Stimulated activated CD4-positive, alpha-beta T cell treated with anti-CD3 and anti-CD28 coated beads, TNF-alpha, amount 100 ng/mL, for 48 hours (primary cell): ENCODE measurements at regions not wholly inside any gene's neighbourhood (a gene's known extent, or its start where the extent isn't known, plus 50 kb on each side); places are given as distances from the start of the nearest gene placed in this dataset.
"Not testable (repeated sequence)": the region's sequence is repeated elsewhere in the genome, so short reads cannot be mapped to it uniquely, and the experiment has no call there.

Experiments used
- DNase-seq, 3 donors: peaks; one replicate each; pipeline ENCODE4 v3.0.0-alpha.2; 2020; ENCODE audit warnings: low read depth in 3 of 3

DNA sequence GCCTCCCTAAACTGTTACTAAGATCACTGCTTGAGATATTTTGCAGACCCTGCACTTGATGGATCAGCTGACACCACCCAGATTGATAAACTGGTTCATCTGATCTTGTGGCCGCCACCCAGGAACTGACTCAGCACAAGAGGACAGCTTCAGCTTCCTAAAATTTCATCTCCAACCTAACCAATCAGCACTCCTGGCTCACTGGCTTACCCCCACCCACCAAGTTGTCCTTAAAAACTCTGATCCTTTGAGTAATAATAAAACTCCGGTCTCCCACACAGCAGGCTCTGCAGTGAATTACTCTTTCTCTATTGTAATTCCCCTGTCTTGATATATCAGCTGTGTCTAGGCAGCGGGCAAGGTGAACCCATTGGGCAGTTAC is 174.8 kb downstream of the UTP18 start:
- DNase-seq, result no peak

- DNase-seq, result peak in 1 of 3 donors; percentile 19
These were observed 175.3 kb downstream of the UTP18 start for GRCh38 chr17:51435641-51436091.

DNA sequence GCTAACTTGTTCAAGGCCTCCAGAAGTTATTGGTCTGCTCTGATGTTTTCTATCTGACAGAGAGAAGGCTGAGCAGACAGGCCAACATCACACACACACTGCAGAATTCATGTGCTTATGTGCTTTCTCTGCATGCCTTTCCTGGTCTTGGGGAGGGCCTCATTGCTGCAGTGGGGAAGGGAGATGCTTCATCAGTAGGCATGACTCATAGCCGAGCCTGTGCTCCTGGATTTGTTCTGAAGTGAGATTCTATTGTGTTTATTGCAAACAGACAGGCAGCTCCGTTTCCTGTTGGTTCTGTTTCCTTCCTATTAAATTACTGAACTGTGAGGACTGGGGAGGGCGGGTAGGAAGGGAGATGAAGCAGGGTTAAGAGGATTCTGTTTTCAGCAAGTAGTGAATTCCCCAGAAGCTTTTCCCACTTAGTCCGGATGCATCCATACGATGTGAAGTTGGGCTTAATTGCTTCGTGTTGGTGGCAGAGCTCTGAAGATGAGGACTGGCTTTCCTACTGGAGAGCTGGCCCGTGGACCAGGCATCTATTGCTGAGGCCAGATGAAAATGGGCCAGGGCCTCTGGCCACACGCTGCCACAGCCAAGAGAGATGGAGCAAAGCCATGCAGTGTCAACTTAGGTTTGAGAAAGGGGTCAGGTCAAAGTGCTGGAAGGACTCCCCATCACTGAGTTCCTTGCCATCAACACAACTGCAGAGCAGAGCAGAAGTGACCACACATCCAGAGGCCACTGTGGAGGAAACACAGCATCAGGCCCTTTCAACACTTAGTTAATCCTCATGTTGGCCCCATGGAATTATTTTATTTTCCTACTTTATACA is 179.3 kb downstream of the UTP18 start:
- DNase-seq, result no peak

DNA sequence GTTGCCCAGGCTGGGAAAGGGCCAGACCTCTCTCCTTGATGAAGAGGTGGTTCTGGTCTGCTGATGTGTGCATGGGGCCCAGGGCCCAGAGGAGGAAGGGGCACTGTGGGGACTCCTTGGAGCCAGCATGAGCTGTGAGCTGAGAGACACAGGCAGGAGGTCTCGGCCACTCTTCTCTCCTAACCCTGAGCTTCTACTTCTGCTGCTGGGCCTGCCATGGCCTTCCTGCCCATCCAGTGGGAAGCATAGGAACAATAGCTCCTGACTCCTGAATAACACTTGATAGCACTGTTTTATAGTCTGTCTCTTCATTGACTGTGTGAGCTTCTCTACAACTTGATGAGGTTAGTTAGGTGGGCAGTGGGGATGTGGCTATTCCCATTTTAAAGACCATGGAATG is 181.1 kb downstream of the UTP18 start:
- no peak for DNase-seq

DNA sequence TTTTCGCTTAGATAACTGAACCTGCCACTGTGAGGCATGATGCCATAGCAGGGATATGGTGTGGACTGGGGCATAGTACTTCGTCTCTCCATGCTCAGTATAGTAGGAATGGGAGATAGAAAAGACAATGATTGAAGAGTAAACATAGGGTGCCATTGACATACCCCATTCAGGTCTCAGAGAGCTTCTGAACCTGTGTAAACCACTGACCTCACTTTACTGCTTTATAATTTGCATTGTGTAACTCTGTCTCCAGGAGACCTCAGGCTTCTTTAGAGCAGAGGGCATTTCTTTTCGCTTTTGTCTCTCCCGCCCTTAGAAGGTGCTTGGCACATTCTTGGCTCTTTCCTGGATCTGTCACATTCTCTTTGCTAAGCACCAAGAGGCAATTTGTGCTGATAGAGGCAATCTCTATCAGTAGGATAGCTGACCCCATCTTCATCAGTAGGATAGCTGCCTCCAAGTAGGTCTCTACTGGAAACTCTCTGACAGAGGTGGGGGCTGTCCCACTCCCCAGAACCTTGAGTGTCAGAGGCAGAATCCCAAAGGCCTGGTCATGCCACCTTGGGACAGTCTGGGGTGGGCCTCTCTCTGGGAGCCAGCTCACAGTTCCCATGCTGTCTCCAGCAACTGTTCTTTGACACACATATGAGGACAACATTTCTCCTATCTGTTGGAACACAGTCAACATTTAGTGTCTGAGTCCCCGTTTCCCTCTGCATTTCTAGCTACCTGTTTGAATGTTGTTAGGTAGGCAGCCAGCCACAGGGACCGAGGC is 181.9 kb downstream of the UTP18 start:
- no peak for DNase-seq

GRCh38 chr17:51443646-51444045 is 183.3 kb downstream of the UTP18 start:
- DNase-seq, result no peak

DNA sequence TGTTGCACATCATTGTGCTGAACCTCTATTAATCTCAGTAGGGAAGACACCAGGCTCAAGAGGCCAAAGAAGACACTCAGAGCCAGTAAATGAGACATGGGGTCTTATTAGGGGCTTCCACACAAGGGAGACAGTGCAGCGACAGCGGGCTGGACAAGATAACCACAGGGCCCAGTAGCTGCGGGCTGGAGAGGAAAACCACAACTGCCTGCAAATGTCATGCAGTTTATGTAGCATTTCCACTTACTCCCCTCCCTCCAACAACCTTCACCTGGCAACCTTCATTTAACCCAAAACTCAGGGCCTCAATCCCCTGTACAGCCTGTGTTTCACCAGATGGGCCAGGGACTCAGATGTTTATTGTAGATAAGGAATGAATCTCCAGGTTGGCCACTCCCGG is 185.6 kb downstream of the UTP18 start:
- DNase-seq, result no peak

DNA sequence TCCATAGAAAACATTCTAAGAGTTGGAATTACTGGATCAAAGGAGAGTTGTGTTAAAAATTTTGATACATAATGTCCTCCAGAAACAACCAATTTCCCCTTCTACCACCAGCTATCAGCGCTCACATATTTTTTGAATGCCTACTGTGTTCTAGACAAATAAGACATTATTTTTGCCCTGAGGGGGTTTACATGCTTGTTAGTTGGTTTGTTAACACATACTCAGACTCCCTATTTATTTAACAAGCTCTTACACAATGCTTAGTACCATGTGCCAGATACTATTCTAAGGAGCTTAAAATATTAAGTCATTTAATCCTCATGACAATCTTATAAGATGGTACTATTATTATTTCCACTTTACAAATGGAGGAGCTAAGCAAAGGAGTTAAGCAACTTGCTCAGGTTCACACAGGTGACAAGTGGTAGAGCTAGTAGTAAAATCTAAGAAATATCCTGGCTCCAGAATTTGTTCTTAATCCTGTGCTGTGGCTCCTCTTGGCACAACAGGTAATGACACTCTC is 194.2 kb downstream of the UTP18 start:
- DNase-seq, result no peak

DNA sequence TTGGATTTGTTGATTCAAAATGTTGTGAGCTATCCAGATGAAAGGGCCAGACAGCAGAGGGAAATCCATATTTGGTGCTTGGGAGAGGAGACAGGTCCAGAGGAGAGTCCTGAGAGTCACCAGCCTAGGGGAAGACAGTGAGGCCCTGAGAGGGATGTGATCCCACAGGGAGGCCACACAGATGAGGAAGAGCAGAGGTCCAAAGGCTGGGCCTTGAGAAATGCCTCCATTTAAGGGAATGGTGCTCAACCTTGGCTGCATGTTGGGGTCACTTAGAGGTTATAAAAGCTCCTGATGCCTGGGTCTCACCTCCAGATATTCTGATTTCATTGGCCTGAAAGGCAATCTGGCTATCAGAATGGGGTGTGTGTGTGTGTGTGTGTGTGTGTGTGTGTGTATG is 194.9 kb downstream of the UTP18 start:
- no peak for DNase-seq

DNA sequence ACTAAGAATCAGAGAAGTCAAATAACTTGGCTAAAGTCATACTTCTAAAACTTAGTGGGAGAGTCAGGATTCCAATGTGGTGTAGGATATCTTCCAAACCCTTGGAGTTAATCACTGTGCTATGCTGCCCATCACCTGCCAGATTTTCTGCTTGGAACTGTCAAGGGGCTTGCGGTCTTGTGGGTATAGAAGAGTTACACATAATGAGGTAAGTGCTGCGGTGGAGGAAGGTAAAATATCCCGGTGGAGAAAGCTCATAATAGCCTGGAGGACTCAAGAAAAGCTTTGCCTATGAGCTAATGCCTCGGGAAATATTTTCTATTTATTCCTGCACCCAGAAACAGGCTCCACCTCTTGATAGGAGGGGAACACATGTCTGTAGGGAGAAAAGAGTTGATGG is 195.6 kb downstream of the UTP18 start:
- DNase-seq, result no peak

- no peak for DNase-seq
These were observed 196.6 kb downstream of the UTP18 start for GRCh38 chr17:51456942-51457341.

- peak; percentile 6 to 49 (median 46) for DNase-seq
These were observed 201.2 kb downstream of the UTP18 start for GRCh38 chr17:51461578-51462004.

DNA sequence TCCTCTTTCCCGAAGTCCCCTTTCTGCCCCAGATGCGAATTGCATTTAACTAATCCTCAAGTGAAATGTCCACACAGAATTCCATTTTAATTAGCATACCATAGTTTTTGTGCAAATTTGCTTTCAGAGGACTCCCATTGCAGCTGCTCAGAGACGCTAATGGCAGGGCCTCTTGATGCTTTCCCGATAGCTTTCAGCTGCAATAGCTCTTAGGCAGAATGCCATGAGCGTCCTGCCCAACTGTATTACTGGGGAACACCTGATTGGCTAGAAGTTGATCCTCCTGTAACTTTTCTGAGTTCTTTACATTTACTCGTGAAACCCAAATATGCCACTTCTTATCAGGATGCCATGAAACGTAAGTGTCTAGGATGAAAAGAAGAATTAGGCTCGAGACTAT is 203.0 kb downstream of the UTP18 start:
- no peak for DNase-seq

DNA sequence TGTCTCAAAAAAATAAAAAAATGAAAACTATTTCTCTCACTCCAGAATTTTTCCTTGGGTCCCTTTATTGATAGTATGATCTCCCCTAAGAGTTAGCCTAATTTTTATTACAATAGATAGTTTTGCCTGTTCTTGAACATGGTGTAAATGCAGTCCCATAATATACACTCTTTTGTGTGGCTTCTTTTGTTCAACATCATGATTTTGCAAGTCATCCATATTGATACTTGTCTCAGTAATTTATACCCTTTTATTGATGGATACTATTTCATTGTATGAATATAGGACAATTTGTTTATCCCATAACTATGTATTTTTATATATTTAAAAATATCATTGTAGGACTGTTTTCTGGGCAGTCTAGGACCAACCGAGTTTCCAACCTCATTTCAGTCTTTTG is 207.0 kb downstream of the UTP18 start:
- no peak for DNase-seq

DNA sequence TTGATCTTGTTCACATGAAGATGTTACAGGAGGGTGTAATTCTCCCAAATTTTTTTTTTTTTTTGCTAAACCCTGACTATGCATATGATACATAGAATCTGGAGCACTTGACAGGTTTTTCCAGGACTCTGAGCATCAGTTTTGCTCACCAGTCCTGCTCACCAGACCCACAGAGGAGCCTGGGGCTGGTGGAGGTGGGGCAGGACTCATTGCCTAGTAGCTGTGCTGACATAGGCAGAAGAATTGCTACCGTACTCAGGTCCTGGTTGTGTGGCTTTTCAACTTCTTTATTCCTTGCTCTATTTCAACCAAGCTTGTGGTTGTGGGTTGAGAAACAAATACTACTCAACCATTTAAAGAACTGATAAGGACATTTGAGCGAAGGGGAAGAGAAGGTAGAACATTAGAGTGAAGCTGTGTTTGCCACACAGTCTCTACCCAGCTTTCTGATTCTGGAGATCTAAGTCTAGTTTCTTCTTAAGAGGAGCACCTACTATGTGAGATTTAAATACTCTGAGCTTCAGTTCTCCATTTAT is 212.4 kb downstream of the UTP18 start:
- no peak for DNase-seq

DNA sequence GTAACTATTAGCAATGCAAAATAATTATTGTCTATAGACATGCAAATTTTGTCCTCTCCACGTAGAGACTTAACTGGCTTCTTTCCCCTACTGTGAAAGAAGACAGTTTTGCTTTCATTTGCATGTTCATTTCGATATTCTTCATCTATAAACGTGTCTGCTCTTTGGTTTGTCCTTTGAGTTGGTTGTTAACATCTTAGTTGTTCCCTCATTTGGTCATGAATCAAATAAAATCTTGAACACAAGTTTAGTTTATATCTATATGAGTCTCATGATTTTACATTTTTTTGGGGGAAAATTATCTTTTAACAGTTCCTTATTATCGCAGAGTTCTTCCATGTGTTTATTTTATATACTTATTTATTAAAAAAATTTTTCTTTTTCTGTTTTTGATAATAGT is 214.4 kb downstream of the UTP18 start:
- DNase-seq, result no peak

GRCh38 chr17:51475730-51476129 is 215.4 kb downstream of the UTP18 start:
- DNase-seq, result no peak

DNA sequence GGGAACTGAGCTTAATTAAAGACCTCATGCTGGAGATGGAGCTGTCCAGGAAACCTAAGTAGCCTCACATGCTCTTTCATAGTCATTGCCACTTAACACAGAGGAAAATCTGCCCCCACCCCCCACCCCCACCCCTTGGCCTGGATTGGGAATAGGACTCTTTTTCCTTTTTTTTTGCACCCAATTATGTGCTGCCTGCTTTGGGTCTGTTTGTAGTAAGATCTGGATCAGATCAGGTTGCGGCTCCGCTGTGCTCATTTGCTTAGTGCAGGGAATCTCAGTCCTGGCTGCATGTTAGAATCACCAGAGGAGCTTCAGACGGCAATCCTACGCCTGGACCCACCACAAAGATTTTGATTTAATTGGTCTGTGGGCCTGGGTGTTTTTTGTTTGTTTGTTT is 219.0 kb downstream of the UTP18 start:
- DNase-seq, result no peak

- DNase-seq, result no peak
These were observed 221.0 kb downstream of the UTP18 start for GRCh38 chr17:51481370-51481769.

- DNase-seq, result not testable (repeated sequence)
These were observed 221.9 kb downstream of the UTP18 start for GRCh38 chr17:51482248-51482647.

DNA sequence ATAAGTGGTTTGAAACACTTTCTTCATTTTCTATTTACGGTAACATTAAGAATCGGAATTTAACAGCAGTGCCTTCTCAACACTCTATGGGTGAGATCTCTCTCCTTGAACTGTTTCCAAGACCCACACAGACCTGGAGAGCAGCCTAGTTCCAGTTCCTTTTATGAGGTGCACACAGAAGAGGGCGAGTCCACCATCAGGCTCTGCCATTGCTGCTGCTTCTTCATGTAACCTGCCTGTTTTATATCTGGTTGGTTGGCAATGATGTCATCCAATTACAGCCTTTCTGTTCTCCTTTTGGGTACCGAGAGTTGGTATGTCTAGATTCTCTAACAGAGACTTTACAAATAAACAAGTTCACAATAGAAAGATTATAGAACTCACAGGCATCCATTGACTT is 225.7 kb downstream of the UTP18 start:
- no peak for DNase-seq

DNA sequence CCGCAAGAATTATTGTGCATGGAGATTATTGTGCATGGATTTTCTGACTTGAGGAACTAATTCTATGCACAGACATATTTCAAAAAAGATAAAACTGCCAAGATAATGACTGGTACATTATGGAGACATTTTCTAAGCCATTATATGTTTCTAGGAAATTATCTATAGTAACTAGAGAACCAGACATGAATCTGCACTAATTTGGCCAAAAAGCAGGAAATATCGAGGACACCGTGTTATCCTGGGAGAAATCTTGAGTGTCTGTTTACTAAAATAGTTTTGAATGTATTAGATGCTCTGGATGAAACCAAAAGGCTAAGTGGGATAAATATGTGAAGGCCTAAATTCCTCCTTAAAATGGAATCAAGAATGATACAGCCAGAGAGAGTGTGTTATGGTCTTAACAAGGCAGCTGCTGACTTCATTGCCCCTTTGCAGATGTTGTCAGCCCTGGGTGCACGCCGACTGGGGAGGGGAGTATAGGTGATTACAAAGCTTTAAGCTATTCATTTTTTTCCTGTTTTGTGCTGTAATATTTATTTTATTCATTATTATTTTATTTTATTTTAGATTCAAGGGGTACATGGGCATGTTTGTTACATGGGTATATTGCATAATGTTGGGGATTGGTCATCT is 226.7 kb downstream of the UTP18 start:
- no peak for DNase-seq
